SK-N-SH (cell line): ENCODE measurements at regions not wholly inside any gene's neighbourhood (a gene's known extent, or its start where the extent isn't known, plus 50 kb on each side); places are given as distances from the start of the nearest gene placed in this dataset.

Source experiments
- CTCF ChIA-PET: fragments of 300-600, 350-600 bp; formaldehyde crosslinking; extraction: SDS; loops from one replicate; lab custom pipeline; 2021; lab: Yijun Ruan, JAX
- POLR2A ChIA-PET: fragments of 350-600 bp; sonication (Branson Sonifier 250); formaldehyde crosslinking; extraction: SDS; loops from one replicate; lab custom pipeline; 2020; ENCODE audit warnings: antibody characterized with exemption, inconsistent platforms; lab: Yijun Ruan, JAX
- DNase-seq: peaks from one replicate; pipeline ENCODE4 v3.0.0; 2012
- H2AFZ ChIP-seq: fragments of 200-600 bp; sonication (generic); 2 replicates; pipeline ENCODE4 v1.8.1; 2016; ENCODE audit warnings: antibody characterized with exemption, mild to moderate bottlenecking, low read depth
- H3F3A ChIP-seq: fragments of 200-600 bp; sonication (generic); replicated peaks from 2 replicates; pipeline ENCODE3; 2016; ENCODE audit warnings: antibody characterized with exemption, mild to moderate bottlenecking; ENCODE audit not compliant: insufficient read depth
- H3K27ac ChIP-seq, 2 experiments: fragments of 200-500 bp in 1 of 2; fragments of 200-600 bp in 1 of 2; sonication (Bioruptor generic) in 1 of 2; sonication (generic), shearing (Covaris generic) in 1 of 2; 2 replicates each; pipeline versions ENCODE4 v1.5.1 to v1.6.1; 2014 to 2016; ENCODE audit warnings: low read depth in 2 of 2, inconsistent platforms in 1 of 2, low read length in 1 of 2, mild to moderate bottlenecking in 1 of 2, mixed read lengths in 1 of 2
- H3K27me3 ChIP-seq: fragments of 200-600 bp; sonication (generic), shearing (Covaris generic); 2 replicates; pipeline ENCODE4 v1.6.1; 2016; ENCODE audit warnings: mixed run types; ENCODE audit not compliant: insufficient read depth
- H3K36me3 ChIP-seq, 2 experiments: fragments of 200-500 bp in 1 of 2; fragments of 200-600 bp in 1 of 2; sonication (Bioruptor generic) in 1 of 2; sonication (generic) in 1 of 2; replicated peaks in 1 of 2; 2 replicates each; pipeline versions ENCODE3 to v1.5.1; 2014 to 2016; ENCODE audit warnings: low read length in 1 of 2, mild to moderate bottlenecking in 1 of 2; ENCODE audit not compliant: insufficient read depth in 2 of 2, control insufficient read depth in 1 of 2
- H3K4me1 ChIP-seq, 2 experiments: fragments of 200-500 bp in 1 of 2; fragments of 200-600 bp in 1 of 2; sonication (Bioruptor generic) in 1 of 2; sonication (generic), shearing (Covaris generic) in 1 of 2; 2 replicates each; pipeline versions ENCODE4 v1.5.1 to v1.6.1; 2014 to 2016; ENCODE audit warnings: low read depth in 1 of 2, low read length in 1 of 2, mixed run types in 1 of 2; ENCODE audit not compliant: insufficient read depth in 2 of 2, control insufficient read depth in 1 of 2
- H3K4me2 ChIP-seq: fragments of 200-600 bp; sonication (generic), shearing (Covaris generic); 2 replicates; pipeline ENCODE4 v1.6.1; 2017; ENCODE audit warnings: mixed run types
- H3K4me3 ChIP-seq, 2 experiments: fragments of 200-500 bp in 1 of 2; fragments of 200-600 bp in 1 of 2; sonication (Bioruptor generic) in 1 of 2; sonication (generic), shearing (Covaris generic) in 1 of 2; 2 replicates each; pipeline versions ENCODE4 v1.5.1 to v1.8.1; 2014 to 2016; ENCODE audit warnings: low read depth in 2 of 2, inconsistent platforms in 1 of 2, low read length in 1 of 2, mild to moderate bottlenecking in 1 of 2, mixed read lengths in 1 of 2, moderate library complexity in 1 of 2
- H3K79me2 ChIP-seq: fragments of 200-600 bp; sonication (generic); 2 replicates; pipeline ENCODE4 v1.8.1; 2017; ENCODE audit warnings: mild to moderate bottlenecking; ENCODE audit not compliant: insufficient read depth
- H3K9ac ChIP-seq: fragments of 200-600 bp; sonication (generic); 2 replicates; pipeline ENCODE4 v1.6.1; 2017; ENCODE audit warnings: mixed run types
- H3K9me2 ChIP-seq: fragments of 200-600 bp; sonication (generic); 2 replicates; pipeline ENCODE4 v1.6.1; 2017; ENCODE audit warnings: mixed run types
- H3K9me3 ChIP-seq: fragments of 200-600 bp; sonication (generic); 2 replicates; pipeline ENCODE4 v1.6.1; 2017; ENCODE audit warnings: mixed run types, mild to moderate bottlenecking, moderate library complexity
- H4K20me1 ChIP-seq: fragments of 200-600 bp; sonication (generic); 2 replicates; pipeline ENCODE4 v1.6.1; 2017; ENCODE audit warnings: mild to moderate bottlenecking, mixed run types; ENCODE audit not compliant: insufficient read depth
- CHD2 ChIP-seq: fragments of 150-350 bp; IDR thresholded peaks from 2 replicates; pipeline ENCODE4 v1.6.1; 2018; ENCODE audit warnings: low read length; ENCODE audit not compliant: partially characterized antibody
- CTCF ChIP-seq: fragments of 200-600 bp; sonication (generic); IDR thresholded peaks from 2 replicates; pipeline ENCODE4 v1.6.1; 2017; ENCODE audit warnings: antibody characterized with exemption, mild to moderate bottlenecking, moderate library complexity
- ELF1 ChIP-seq: IDR thresholded peaks from 2 replicates; pipeline ENCODE4 v1.4.0; 2012
- FOXM1 ChIP-seq: IDR thresholded peaks from 2 replicates; pipeline ENCODE4 v1.4.0; 2012; ENCODE audit warnings: low read depth, mild to moderate bottlenecking
- MEF2A ChIP-seq: IDR thresholded peaks from 2 replicates; pipeline ENCODE4 v1.4.0; 2012; ENCODE audit warnings: low read depth, borderline replicate concordance
- PBX3 ChIP-seq: IDR thresholded peaks from 2 replicates; pipeline ENCODE4; 2012
- POLR2AphosphoS5 ChIP-seq: IDR thresholded peaks from 2 replicates; pipeline ENCODE4 v1.6.1; 2012; ENCODE audit warnings: low read depth, low read length
- RCOR1 ChIP-seq: fragments of 150-350 bp; IDR thresholded peaks from 2 replicates; pipeline ENCODE4 v1.6.1; 2017; ENCODE audit warnings: antibody characterized with exemption, low read length
- REST ChIP-seq: IDR thresholded peaks from 2 replicates; pipeline ENCODE4 v1.6.1; 2012; ENCODE audit warnings: mild to moderate bottlenecking, low read depth, low read length, moderate library complexity
- RFX5 ChIP-seq: IDR thresholded peaks from 2 replicates; pipeline ENCODE4 v1.6.1; 2012; ENCODE audit warnings: mild to moderate bottlenecking, improper control_type of control experiment, low read length
- RXRA ChIP-seq: IDR thresholded peaks from 2 replicates; pipeline ENCODE4 v1.4.0; 2012; ENCODE audit warnings: low read depth, mild to moderate bottlenecking, borderline replicate concordance
- TAF1 ChIP-seq: IDR thresholded peaks from 2 replicates; pipeline ENCODE4 v1.6.1; 2012; ENCODE audit warnings: low read depth, mild to moderate bottlenecking, low read length, moderate library complexity, borderline replicate concordance
- TCF12 ChIP-seq: IDR thresholded peaks from 2 replicates; pipeline ENCODE4 v1.4.0; 2012
- USF1 ChIP-seq: IDR thresholded peaks from 2 replicates; pipeline ENCODE4 v1.4.0; 2012; ENCODE audit warnings: low read depth, borderline replicate concordance
- WGBS: methylation state at CpG from one replicate; pipeline ENCODE4 v1.1.6; 2017; ENCODE audit warnings: low lambda C conversion rate; 5-methylcytosine and 5-hydroxymethylcytosine counted together

- WGBS, result 30% methylated on average over 1 of the region's 4 CpGs
- H3K4me3 ChIP-seq, result no peak overlapping the region
- H3K4me2 ChIP-seq, result no peak overlapping the region
- H2AFZ ChIP-seq, result no peak overlapping the region
- H3K36me3 ChIP-seq, result no peaks in the 10 kb centered on the region
- ChIA-PET CTCF (interaction anchor here (1.1 kb wide), 1 partner anchor 75 kb away, joined by 3 read pairs; no protein-coding TSS in a partner anchor), POLR2A (no interaction called here)
- H3F3A ChIP-seq, result no peaks in the 10 kb centered on the region
- no peak for DNase-seq
- no peaks in the 10 kb centered on the region for H4K20me1 ChIP-seq
- peaks cover 7% of the 10 kb centered on the region; the same call in 1 of the 2 replicates for H3K27me3 ChIP-seq
- TF ChIP-seq CHD2 (no peak), CTCF (no peak), FOXM1 (no peak), USF1 (no peak), RXRA (no peak), RFX5 (no peak), RCOR1 (no peak), TAF1 (no peak), REST (no peak)
- H3K79me2 ChIP-seq, result no peaks in the 10 kb centered on the region
- H3K9me3 ChIP-seq, result no peaks in the 10 kb centered on the region
- no peaks in the 10 kb centered on the region for H3K9me2 ChIP-seq
- no peak overlapping the region for H3K27ac ChIP-seq
- peaks cover 0 to 36% of the 10 kb centered on the region in 2 experiments; a peak in 2 of 4 replicates for H3K4me1 ChIP-seq
- H3K9ac ChIP-seq, result no peak overlapping the region
These were observed 73.2 kb downstream of the RBFOX3 start for GRCh38 chr17:79537686-79538085.

GRCh38 chr17:79537061-79537460 lies 73.8 kb downstream of the RBFOX3 start:
- DNase-seq, result no peak
- Histone ChIP-seq H3K36me3 (no peaks in the 10 kb centered on the region), H3K4me3 (no peak overlapping the region), H3K9me2 (no peaks in the 10 kb centered on the region), H3K27ac (no peak overlapping the region), H4K20me1 (no peaks in the 10 kb centered on the region), H2AFZ (no peak overlapping the region), H3K4me2 (no peak overlapping the region), H3K9me3 (no peaks in the 10 kb centered on the region), H3F3A (no peaks in the 10 kb centered on the region), H3K4me1 (peaks cover 0 to 36% of the 10 kb centered on the region in 2 experiments; a peak in 2 of 4 replicates), H3K79me2 (no peaks in the 10 kb centered on the region), H3K9ac (no peak overlapping the region), H3K27me3 (peaks cover 11% of the 10 kb centered on the region)
- ChIA-PET CTCF (interaction anchor here (1.1 kb wide), 1 partner anchor 76 kb away, joined by 3 read pairs; no protein-coding TSS in a partner anchor), POLR2A (no interaction called here)
- WGBS, result 63% methylated on average over 7 of the region's 7 CpGs
- TF ChIP-seq POLR2AphosphoS5, result no peak
- TF ChIP-seq ELF1, result no peak
- TF ChIP-seq REST, result no peak
- no peak for TF ChIP-seq MEF2A
- TF ChIP-seq RXRA, result no peak
- TF ChIP-seq TCF12, result no peak
- no peak for TF ChIP-seq CTCF
- no peak for TF ChIP-seq PBX3
- no peak for TF ChIP-seq FOXM1
